ENCODE measurements at regions not wholly inside any gene's neighbourhood (a gene's known extent, or its start where the extent isn't known, plus 50 kb on each side); places are given as distances from the start of the nearest gene placed in this dataset.

GRCh38 chr1:58905126-58905490, 121.3 kb upstream of the JUN start:
- H3K4me1 ChIP-seq, result no peaks in the 10 kb centered on the region
- no peak for DNase-seq (ENCODE audit: extremely low spot score in 2 of 2)
- intact Hi-C loops (cut with DNase I), result no loop called here
- peak overlapping the region; percentile 93 for H3K27ac ChIP-seq
- TF ChIP-seq POLR2A (IDR thresholded peaks at IDR 0.05) (no peak), POLR2AphosphoS5 (IDR thresholded peaks at IDR 0.05; ENCODE audit: insufficient read depth in 1 of 2, low read depth in 1 of 2) (no peak)
- TF ChIP-seq, protein P1, sequence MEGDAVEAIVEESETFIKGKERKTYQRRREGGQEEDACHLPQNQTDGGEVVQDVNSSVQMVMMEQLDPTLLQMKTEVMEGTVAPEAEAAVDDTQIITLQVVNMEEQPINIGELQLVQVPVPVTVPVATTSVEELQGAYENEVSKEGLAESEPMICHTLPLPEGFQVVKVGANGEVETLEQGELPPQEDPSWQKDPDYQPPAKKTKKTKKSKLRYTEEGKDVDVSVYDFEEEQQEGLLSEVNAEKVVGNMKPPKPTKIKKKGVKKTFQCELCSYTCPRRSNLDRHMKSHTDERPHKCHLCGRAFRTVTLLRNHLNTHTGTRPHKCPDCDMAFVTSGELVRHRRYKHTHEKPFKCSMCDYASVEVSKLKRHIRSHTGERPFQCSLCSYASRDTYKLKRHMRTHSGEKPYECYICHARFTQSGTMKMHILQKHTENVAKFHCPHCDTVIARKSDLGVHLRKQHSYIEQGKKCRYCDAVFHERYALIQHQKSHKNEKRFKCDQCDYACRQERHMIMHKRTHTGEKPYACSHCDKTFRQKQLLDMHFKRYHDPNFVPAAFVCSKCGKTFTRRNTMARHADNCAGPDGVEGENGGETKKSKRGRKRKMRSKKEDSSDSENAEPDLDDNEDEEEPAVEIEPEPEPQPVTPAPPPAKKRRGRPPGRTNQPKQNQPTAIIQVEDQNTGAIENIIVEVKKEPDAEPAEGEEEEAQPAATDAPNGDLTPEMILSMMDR (IDR thresholded peaks at IDR 0.05), result no peak
- H3K4me3 ChIP-seq, result no peak overlapping the region
- H3K36me3 ChIP-seq, result no peaks in the 10 kb centered on the region
- no peaks in the 10 kb centered on the region for H3K27me3 ChIP-seq
- no peaks in the 10 kb centered on the region for H3K9me3 ChIP-seq

GRCh38 chr1:58905628-58906221, 121.9 kb upstream of the JUN start:
- no peak for TF ChIP-seq POLR2AphosphoS5 (IDR thresholded peaks at IDR 0.05; ENCODE audit: insufficient read depth in 1 of 2, low read depth in 1 of 2)
- TF ChIP-seq, protein P1 (IDR thresholded peaks at IDR 0.05), result no peak
- no peak for TF ChIP-seq POLR2A (IDR thresholded peaks at IDR 0.05)
- H3K27ac ChIP-seq, result no peak overlapping the region
- no peaks in the 10 kb centered on the region for H3K4me1 ChIP-seq
- peak in 1 of 2 donors; percentile 49 for DNase-seq (ENCODE audit: extremely low spot score in 2 of 2)
- intact Hi-C loops (cut with DNase I), result loop anchor here (2.0 kb wide), 1 partner anchor 89 kb away; no protein-coding TSS in a partner anchor
- no peaks in the 10 kb centered on the region for H3K27me3 ChIP-seq
- no peak overlapping the region for H3K4me3 ChIP-seq
- H3K9me3 ChIP-seq, result no peaks in the 10 kb centered on the region
- H3K36me3 ChIP-seq, result no peaks in the 10 kb centered on the region

- Histone ChIP-seq H3K36me3 (no peaks in the 10 kb centered on the region), H3K27ac (no peak overlapping the region), H3K4me3 (no peak overlapping the region), H3K4me1 (no peaks in the 10 kb centered on the region), H3K27me3 (no peaks in the 10 kb centered on the region), H3K9me3 (no peaks in the 10 kb centered on the region)
- DNase-seq (ENCODE audit: extremely low spot score in 2 of 2), result peak in 1 of 2 donors; percentile 42
- intact Hi-C loops (cut with DNase I), result loop anchor here (2.0 kb wide), 1 partner anchor 91 kb away; no protein-coding TSS in a partner anchor
- no peak for TF ChIP-seq POLR2A (IDR thresholded peaks at IDR 0.05)
- TF ChIP-seq, protein P1 (IDR thresholded peaks at IDR 0.05), result no peak
- no peak for TF ChIP-seq POLR2AphosphoS5 (IDR thresholded peaks at IDR 0.05; ENCODE audit: insufficient read depth in 1 of 2, low read depth in 1 of 2)
These were observed 123.6 kb upstream of the JUN start for GRCh38 chr1:58907398-58907797.

- no peak for TF ChIP-seq POLR2A (IDR thresholded peaks at IDR 0.05)
- TF ChIP-seq POLR2AphosphoS5 (IDR thresholded peaks at IDR 0.05; ENCODE audit: insufficient read depth in 1 of 2, low read depth in 1 of 2), result peak in 1 of 2 donors; percentile 19
- Histone ChIP-seq H3K4me1 (no peaks in the 10 kb centered on the region), H3K27me3 (no peaks in the 10 kb centered on the region), H3K36me3 (no peaks in the 10 kb centered on the region), H3K27ac (no peak overlapping the region), H3K4me3 (no peak overlapping the region), H3K9me3 (no peaks in the 10 kb centered on the region)
- intact Hi-C loops (cut with DNase I), result no loop called here
- no peak for DNase-seq (ENCODE audit: extremely low spot score in 2 of 2)
These were observed 125.0 kb upstream of the JUN start for GRCh38 chr1:58908561-58909560.

DNA sequence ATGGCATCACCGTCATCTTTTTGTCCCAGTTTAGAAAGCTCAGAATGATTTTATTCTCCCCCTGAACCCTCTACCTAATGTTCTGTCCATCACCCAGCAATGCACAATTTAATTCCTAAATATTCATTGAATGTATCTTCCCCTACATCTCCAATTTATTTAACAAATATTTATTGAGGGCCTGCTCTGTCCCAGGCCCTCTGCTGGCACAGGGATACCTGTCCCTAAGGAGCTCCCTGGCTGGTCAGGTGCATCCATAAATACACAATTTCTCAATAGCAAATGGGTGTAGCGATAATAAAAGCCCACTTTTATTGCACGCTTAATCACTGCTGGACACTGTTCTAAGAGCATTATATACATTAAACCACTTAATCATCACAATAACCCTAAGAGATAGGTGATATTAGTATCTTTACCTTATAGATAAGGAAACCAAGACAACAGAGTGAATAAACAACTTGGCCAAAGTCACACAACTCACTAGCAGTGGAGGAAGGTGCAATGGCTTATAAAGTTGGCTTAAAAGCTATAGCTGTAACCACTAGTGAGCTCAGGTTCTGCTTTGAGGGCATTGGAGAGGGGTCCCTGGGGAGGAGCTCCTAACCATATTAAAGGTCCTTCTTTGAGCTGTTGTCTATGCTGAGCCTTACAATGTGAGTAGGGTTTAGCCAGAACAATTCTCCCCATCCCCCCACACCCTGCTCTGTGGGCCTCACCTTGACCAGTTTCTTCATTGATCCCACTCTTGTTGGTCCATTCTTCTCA, 126.3 kb upstream of the JUN start:
- TF ChIP-seq POLR2A (IDR thresholded peaks at IDR 0.05), result no peak
- TF ChIP-seq POLR2AphosphoS5 (IDR thresholded peaks at IDR 0.05; ENCODE audit: insufficient read depth in 1 of 2, low read depth in 1 of 2), result no peak
- TF ChIP-seq, protein P1 (IDR thresholded peaks at IDR 0.05), result no peak
- DNase-seq (ENCODE audit: extremely low spot score in 2 of 2), result peak in 1 of 2 donors; percentile 32
- intact Hi-C loops (cut with DNase I), result no loop called here

More for the DNA sequence above, 126.3 kb upstream of the JUN start:
- H3K4me3 ChIP-seq, result no peak overlapping the region
- H3K9me3 ChIP-seq, result peaks cover 2% of the 10 kb centered on the region
- H3K36me3 ChIP-seq, result no peaks in the 10 kb centered on the region
- no peak overlapping the region for H3K27ac ChIP-seq
- no peaks in the 10 kb centered on the region for H3K27me3 ChIP-seq
- no peaks in the 10 kb centered on the region for H3K4me1 ChIP-seq
